ENCODE measurements at regions not wholly inside any gene's neighbourhood (a gene's known extent, or its start where the extent isn't known, plus 50 kb on each side); places are given as distances from the start of the nearest gene placed in this dataset.
A peak's percentile ranks its signal among the peaks of the same experiment; 100 is the strongest.

DNA sequence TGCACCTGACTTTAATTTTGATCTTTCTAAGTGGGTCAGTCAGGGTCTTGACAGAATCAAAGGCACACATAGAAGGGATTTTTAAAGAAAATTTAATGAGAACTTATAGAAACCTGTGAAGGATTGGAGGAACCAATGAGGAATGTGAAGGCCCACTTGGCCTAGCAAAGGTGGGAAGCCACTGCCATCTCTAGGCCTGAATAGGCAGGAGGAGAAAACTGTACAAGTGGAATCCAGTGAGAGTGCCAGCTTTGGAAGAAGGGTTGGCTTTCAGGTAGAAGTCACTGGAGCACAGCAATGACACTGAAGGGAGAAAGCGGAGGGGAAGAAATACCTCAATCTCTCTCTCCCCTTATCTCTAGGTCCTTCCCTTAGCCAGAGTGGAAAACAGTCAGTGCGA is 380.7 kb upstream of the KCNMB2 start:
- no peak overlapping the region for H3K27ac ChIP-seq (ENCODE audit: low read depth in 1 of 2, low read length in 2 of 2)
- TF ChIP-seq, protein P1, sequence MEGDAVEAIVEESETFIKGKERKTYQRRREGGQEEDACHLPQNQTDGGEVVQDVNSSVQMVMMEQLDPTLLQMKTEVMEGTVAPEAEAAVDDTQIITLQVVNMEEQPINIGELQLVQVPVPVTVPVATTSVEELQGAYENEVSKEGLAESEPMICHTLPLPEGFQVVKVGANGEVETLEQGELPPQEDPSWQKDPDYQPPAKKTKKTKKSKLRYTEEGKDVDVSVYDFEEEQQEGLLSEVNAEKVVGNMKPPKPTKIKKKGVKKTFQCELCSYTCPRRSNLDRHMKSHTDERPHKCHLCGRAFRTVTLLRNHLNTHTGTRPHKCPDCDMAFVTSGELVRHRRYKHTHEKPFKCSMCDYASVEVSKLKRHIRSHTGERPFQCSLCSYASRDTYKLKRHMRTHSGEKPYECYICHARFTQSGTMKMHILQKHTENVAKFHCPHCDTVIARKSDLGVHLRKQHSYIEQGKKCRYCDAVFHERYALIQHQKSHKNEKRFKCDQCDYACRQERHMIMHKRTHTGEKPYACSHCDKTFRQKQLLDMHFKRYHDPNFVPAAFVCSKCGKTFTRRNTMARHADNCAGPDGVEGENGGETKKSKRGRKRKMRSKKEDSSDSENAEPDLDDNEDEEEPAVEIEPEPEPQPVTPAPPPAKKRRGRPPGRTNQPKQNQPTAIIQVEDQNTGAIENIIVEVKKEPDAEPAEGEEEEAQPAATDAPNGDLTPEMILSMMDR (IDR thresholded peaks at IDR 0.05), result no peak
- intact Hi-C loops (cut with DNase I, micrococcal nuclease), result loop anchor here in 1 of 2 experiments (10.0 kb wide), 2 partner anchors 791 to 1111 kb away; no protein-coding TSS in a partner anchor
- Mint-ChIP-seq H3K27ac (no peak overlapping the region), H3K4me1 (ENCODE audit: low read depth) (no peaks in the 10 kb centered on the region), H3K27me3 (no peaks in the 10 kb centered on the region), H3K9me3 (no peaks in the 10 kb centered on the region), H3K4me3 (no peak overlapping the region), H3K36me3 (ENCODE audit: low read depth) (no peaks in the 10 kb centered on the region)
- POLR2A ChIA-PET, result no interaction called here
- H3K27me3 ChIP-seq (ENCODE audit: control insufficient read depth in 1 of 2, insufficient read depth in 2 of 2, low read length in 2 of 2), result no peaks in the 10 kb centered on the region
- ATAC-seq (ENCODE audit: poor library complexity), result no peak
- CTCF ChIA-PET, result no interaction called here
- H3K9me3 ChIP-seq (ENCODE audit: control insufficient read depth in 1 of 2, insufficient read depth in 1 of 2, low read length in 2 of 2), result no peaks in the 10 kb centered on the region
- peak in 1 of 14 experiments; percentile 7 for DNase-seq
- no peaks in the 10 kb centered on the region for H3K4me1 ChIP-seq (ENCODE audit: insufficient read depth, low read length)
- H3K4me3 ChIP-seq (ENCODE audit: low read length), result no peak overlapping the region
- no peaks in the 10 kb centered on the region for H3K36me3 ChIP-seq (ENCODE audit: insufficient read depth, low read length)

GRCh38 chr3:178156301-178156700 is 379.9 kb upstream of the KCNMB2 start:
- ChIA-PET CTCF (no interaction called here), POLR2A (no interaction called here)
- H3K4me3 ChIP-seq (ENCODE audit: low read length), result no peak overlapping the region
- Mint-ChIP-seq H3K4me1 (ENCODE audit: low read depth) (no peaks in the 10 kb centered on the region), H3K27ac (no peak overlapping the region), H3K4me3 (no peak overlapping the region), H3K9me3 (no peaks in the 10 kb centered on the region), H3K36me3 (ENCODE audit: low read depth) (no peaks in the 10 kb centered on the region), H3K27me3 (no peaks in the 10 kb centered on the region)
- ATAC-seq (ENCODE audit: poor library complexity), result no peak
- no peaks in the 10 kb centered on the region for H3K4me1 ChIP-seq (ENCODE audit: insufficient read depth, low read length)
- H3K27me3 ChIP-seq (ENCODE audit: control insufficient read depth in 1 of 2, insufficient read depth in 2 of 2, low read length in 2 of 2), result no peaks in the 10 kb centered on the region
- TF ChIP-seq, protein P1 (IDR thresholded peaks at IDR 0.05), result no peak
- no peaks in the 10 kb centered on the region for H3K36me3 ChIP-seq (ENCODE audit: insufficient read depth, low read length)
- no peak overlapping the region for H3K27ac ChIP-seq (ENCODE audit: low read depth in 1 of 2, low read length in 2 of 2)
- DNase-seq, result no peak
- no peaks in the 10 kb centered on the region for H3K9me3 ChIP-seq (ENCODE audit: control insufficient read depth in 1 of 2, insufficient read depth in 1 of 2, low read length in 2 of 2)
- intact Hi-C loops (cut with DNase I, micrococcal nuclease), result loop anchor here in 1 of 2 experiments (10.0 kb wide), 2 partner anchors 792 to 1112 kb away; no protein-coding TSS in a partner anchor

GRCh38 chr3:178159691-178160220 is 376.5 kb upstream of the KCNMB2 start:
- Histone ChIP-seq H3K9me3 (ENCODE audit: control insufficient read depth in 1 of 2, insufficient read depth in 1 of 2, low read length in 2 of 2) (no peaks in the 10 kb centered on the region), H3K27ac (ENCODE audit: low read depth in 1 of 2, low read length in 2 of 2) (no peak overlapping the region), H3K4me3 (ENCODE audit: low read length) (no peak overlapping the region), H3K27me3 (ENCODE audit: control insufficient read depth in 1 of 2, insufficient read depth in 2 of 2, low read length in 2 of 2) (no peaks in the 10 kb centered on the region), H3K36me3 (ENCODE audit: insufficient read depth, low read length) (no peaks in the 10 kb centered on the region), H3K4me1 (ENCODE audit: insufficient read depth, low read length) (no peaks in the 10 kb centered on the region)
- no peaks in the 10 kb centered on the region for H3K27me3 Mint-ChIP-seq
- no peaks in the 10 kb centered on the region for H3K9me3 Mint-ChIP-seq
- TF ChIP-seq, protein P1 (IDR thresholded peaks at IDR 0.05), result no peak
- no peaks in the 10 kb centered on the region for H3K36me3 Mint-ChIP-seq (ENCODE audit: low read depth)
- H3K4me1 Mint-ChIP-seq (ENCODE audit: low read depth), result no peaks in the 10 kb centered on the region
- H3K27ac Mint-ChIP-seq, result no peak overlapping the region
- ATAC-seq (ENCODE audit: poor library complexity) (no peak), DNase-seq (no peak)
- intact Hi-C loops (cut with DNase I, micrococcal nuclease), result loop anchor here in 1 of 2 experiments (10.0 kb wide), 2 partner anchors 795 to 1115 kb away; no protein-coding TSS in a partner anchor
- ChIA-PET CTCF (no interaction called here), POLR2A (no interaction called here)
- H3K4me3 Mint-ChIP-seq, result no peak overlapping the region
